ENCODE measurements at regions not wholly inside any gene's neighbourhood (a gene's known extent, or its start where the extent isn't known, plus 50 kb on each side); places are given as distances from the start of the nearest gene placed in this dataset.

- DNase-seq (ENCODE audit: low read depth in 3 of 3) = no peak
Observed at GRCh38 chr10:130866857-130867256, 444.7 kb downstream of the TCERG1L start.

DNA sequence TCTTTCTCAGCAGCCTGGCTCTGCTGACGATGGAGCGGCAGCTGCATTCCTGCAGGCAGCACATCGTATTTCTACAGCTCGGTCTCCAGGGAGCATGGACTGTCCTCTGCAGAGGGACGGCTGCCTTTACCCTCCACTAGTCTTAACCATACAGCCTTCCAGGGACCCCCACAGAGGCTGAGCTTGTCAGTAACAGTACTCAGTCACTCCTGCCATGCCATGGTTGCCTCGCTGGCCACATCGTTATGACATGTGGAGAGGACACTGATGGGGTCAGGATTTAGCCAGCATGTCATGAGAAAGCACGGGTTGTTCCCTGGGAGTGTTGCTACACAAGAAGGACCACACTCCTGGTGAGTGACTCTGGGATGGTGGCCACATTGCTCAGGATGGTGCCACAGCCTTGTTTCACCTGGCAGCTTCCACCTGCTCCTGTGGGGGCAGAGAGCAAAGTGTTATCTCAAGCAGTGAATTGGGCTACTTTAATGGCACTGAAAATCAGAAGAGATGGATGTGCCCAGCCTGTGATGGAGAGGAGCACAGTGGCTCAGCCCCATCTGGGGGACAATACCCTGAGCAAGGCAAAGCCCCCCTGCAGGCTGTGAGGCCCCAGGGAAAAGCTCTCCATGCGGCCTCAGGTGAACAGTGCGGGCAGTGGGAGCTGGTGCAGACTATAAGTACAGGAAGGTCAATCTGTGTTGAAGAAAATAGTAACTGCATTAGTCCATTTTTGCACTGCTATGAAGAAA is 443.9 kb downstream of the TCERG1L start:
- DNase-seq (ENCODE audit: low read depth in 3 of 3) = no peak

- DNase-seq (ENCODE audit: low read depth in 3 of 3) = no peak
Observed at GRCh38 chr10:130869179-130869841, 442.2 kb downstream of the TCERG1L start.

DNA sequence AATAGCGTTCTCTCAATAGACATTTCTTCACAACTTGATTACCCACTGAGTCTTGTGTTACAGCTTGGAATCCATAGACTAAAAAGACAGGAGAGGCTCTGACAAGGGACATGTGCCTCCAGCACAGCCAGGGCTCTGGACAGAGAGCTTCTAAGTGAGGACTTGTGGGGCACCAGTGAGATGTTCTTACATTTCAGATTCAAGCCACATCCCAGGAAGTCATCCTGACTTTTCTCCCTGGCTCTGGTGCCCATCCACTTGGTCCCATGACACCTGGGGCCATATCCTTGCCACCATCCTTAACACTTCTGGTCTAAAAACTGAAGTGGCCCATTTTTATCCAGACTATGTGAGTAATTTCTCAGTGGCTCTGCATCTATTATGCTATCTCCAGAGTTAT is 440.1 kb downstream of the TCERG1L start:
- DNase-seq (ENCODE audit: low read depth in 3 of 3) = no peak

DNA sequence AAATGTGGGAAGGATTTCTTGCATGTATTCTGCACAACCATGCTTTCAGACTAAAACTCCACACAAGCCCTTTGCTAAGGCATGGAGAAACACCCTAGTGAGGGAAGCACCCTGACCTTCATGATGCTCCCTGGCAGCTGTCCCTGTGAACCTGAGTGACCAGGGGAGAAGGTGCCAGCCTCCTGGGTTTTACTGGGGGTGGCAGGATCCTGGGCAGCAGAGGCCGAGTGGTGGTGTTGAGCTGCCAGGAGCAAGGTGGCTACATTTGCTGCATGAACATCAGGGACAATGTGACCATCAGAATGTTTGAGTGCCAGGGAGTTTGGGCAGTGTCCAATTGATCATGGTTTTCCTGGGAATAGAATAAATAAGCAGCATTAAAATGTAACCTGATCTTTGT is 437.9 kb downstream of the TCERG1L start:
- no peak for DNase-seq (ENCODE audit: low read depth in 3 of 3)

GRCh38 chr10:130875116-130875515 is 436.4 kb downstream of the TCERG1L start:
- DNase-seq (ENCODE audit: low read depth in 3 of 3) = no peak

GRCh38 chr10:130875897-130876472 is 435.5 kb downstream of the TCERG1L start:
- no peak for DNase-seq (ENCODE audit: low read depth in 3 of 3)

DNA sequence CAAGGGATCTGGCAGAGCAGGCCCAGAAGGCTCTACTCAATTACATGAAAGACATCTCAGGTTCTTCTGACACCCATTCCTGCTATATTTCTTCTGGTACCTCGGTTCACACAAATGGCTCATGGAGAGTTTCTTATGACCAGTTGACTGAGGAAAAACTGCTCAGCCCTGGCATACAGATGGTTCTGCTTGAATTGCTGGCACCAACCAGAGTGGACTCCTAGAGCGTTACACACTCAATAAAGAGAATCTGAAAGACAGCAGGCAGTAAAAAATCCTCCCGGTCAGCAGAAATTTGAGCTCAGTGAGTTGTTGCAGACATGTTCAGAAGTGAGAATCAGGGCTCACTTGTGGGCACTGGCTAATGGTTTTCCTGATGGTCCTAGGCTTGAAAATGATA is 434.4 kb downstream of the TCERG1L start:
- DNase-seq (ENCODE audit: low read depth in 3 of 3) = no peak

GRCh38 chr10:130878131-130878530 is 433.4 kb downstream of the TCERG1L start:
- no peak for DNase-seq (ENCODE audit: low read depth in 3 of 3)

GRCh38 chr10:130882906-130883305 is 428.6 kb downstream of the TCERG1L start:
- DNase-seq (ENCODE audit: low read depth in 3 of 3) = no peak

- DNase-seq (ENCODE audit: low read depth in 3 of 3) = no peak
Observed at GRCh38 chr10:130884456-130884855, 427.1 kb downstream of the TCERG1L start.

DNA sequence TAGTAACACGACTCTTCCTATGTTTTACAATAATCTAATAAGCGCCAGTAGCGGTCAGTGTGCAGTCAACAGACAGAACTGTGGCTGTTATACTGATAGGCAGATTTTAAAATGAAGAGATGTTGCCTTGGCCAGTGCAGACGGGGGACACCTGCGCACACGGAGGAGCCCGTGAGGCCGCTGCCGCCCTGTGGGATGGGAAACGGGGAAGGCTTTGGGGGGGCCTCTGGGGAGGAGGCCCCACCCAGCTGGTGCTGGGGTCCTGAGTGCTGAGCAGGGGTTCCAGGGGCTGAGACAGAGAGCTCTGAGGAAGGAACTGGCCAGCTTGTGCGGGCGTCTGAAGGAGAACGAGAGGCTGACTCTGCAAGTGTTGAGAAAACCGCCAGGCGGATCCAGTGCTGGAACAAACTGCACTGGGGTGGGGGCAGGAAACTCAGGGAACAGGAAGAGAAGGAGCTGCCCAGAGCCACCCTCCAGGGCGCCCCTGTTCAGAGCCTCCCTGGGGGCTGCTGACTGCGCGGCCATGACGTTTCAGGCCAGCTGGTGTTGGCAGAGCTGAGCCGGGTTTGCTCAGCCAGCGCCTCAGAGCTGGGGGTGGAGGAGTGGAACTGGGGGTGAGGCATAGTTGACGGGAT is 426.4 kb downstream of the TCERG1L start:
- no peak for DNase-seq (ENCODE audit: low read depth in 3 of 3)

GRCh38 chr10:130887170-130887569 is 424.4 kb downstream of the TCERG1L start:
- DNase-seq (ENCODE audit: low read depth in 3 of 3) = no peak

GRCh38 chr10:130888493-130888892 is 423.0 kb downstream of the TCERG1L start:
- no peak for DNase-seq (ENCODE audit: low read depth in 3 of 3)

DNA sequence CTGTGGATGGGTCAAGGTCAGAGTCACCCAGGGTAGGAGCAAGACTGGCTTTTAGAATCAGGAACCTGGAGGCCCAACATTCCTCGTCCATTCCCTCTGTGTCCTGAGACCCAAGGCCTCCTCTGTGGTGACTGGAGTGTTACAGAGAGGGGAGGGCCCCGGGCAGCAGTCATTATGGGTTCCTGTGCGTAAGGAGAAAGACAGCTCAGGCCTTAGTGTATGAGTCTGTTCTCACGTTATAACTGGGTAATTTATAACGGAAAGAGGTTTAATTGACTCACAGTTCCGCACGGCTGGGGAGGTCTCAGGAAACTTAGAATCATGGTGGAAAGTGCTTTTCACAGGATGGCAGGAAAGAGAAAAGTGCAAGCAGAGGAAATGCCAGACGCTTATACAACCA is 422.3 kb downstream of the TCERG1L start:
- no peak for DNase-seq (ENCODE audit: low read depth in 3 of 3)

DNA sequence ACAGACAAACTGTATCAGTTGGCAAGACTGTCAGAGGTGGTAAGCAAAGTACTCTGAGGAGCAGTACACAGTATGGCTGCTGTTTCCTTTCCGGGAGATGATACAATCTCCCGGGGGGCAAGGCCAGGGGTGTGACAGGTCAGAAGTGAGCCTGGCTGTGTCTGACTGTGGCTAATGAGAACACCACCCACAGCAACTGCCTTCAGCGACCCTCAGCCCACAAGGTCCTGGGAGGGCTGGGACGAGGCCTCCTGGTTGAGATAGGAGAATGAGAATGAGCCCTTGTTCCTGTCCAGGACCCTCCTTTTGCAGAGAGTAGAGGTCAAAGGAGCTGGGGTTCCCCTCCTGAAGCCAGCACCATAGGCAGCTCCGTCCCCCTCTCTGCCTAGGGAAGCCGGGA is 421.7 kb downstream of the TCERG1L start:
- DNase-seq (ENCODE audit: low read depth in 3 of 3) = no peak

DNA sequence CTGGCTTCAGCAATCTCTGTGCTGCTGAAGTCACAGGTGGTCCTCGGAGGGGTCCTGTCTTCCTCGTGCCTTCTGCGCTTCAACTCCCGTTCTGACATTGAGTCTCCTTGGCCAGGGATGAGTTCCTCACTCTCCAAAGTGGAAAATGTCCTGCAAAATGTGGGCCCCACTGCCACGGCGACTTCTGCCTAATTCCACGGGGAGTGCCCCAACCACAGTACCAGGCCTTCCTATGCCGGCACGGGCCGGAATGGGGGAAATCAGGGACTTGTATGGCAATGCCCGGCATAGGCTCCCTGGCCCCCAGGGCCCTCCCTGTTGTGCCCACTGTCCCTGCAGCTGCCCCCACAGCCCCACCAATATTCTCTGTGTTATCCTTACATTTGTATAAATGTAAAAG is 420.5 kb downstream of the TCERG1L start:
- no peak for DNase-seq (ENCODE audit: low read depth in 3 of 3)

DNA sequence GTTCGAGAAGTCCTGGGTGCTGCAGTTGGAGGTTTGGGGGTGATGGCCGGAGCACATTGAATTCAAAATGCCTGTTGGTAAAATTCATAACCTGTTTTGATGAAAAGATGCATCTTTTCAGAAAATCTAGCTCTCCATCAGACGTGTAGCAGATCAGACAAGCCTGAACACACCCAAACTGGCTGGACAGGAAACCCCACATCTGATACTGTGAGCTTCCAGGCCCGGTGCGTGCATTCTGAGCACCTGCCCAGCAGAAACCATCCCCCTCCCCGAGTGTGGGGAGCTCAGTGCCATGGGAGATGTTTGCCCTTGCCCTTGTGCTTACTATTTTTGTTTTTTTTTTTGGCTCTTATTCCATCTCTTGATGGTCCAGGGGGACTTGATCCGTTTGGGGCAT is 417.1 kb downstream of the TCERG1L start:
- no peak for DNase-seq (ENCODE audit: low read depth in 3 of 3)

DNA sequence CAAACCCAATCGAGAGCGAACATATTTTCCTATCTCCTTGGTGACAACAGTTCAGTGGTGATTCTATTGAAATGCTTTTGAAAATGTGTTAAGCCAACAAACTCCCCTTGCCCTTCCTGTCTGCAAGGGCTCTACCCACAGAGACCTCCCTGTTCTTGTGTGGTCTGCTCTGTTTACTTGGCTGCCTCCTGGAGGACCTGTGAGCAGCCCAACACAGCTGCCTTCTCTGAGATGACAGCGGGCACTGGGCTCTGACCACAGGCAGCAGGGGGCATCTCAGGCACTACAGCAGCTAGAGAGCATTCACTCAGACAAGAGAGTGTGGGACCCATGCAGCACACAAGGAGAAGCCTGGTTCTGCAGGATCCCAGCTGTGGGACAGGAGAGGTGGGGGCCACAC is 416.4 kb downstream of the TCERG1L start:
- no peak for DNase-seq (ENCODE audit: low read depth in 3 of 3)

DNA sequence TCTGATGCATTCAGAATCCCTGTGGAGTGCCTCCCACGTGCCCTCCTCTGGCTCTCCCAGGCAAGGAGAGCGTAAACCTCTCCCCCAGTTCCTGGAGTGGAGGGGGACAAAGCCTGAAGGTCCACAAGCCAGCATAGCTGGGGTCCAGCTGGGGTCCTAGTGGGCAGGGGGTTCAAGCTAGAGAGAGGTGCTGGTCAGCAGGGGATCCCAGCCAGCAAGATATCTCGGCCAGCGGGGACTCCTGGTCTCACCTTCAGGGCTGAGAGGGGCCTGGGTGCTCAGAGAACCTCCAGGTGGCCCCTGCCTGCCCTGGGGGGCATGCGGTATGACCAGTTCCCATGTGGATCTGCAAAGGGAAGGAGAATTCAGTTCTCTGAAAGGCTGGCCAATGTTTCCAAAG is 413.7 kb downstream of the TCERG1L start:
- no peak for DNase-seq (ENCODE audit: low read depth in 3 of 3)

DNA sequence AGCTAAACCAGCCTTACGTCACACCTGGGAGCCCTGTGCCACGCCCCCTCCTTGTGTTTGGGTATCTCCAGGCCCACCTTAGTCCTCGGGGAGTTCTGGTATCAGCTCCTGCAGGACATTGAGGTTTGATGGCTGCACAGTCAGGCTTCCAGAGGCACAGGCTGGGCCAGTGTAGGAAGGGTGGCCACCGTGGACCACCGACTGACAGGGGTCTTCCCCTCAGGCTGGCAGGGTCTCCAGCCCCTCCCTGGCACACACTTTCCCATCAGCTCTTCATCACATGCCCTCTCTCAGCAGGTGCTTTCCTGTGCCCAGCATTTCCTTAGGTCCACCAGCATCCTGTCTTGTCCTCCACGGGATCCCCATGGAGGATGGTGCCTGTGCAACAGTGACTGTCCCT is 413.1 kb downstream of the TCERG1L start:
- DNase-seq (ENCODE audit: low read depth in 3 of 3) = no peak

DNA sequence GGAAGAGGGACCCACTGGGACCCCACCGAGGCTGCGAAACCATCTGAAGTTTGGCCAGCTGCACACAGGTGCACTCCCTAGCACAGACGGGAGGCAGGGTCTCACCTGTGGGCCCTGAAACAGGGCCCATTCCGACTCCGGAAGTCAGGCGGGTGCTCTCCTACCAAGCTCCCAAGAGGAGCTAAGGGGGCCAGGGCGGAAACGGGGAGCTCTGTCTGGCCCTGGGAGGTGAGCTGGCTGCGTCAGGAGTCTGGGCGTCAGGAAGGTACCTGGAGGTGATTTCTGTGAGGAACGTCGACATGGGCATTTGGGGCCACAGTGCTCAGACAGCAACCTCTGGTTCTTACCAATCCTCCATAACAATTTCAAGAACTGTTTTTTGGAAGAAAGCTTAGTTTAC is 411.7 kb downstream of the TCERG1L start:
- no peak for DNase-seq (ENCODE audit: low read depth in 3 of 3)

Measured in stimulated activated CD4-positive, alpha-beta T cell treated with anti-CD3 and anti-CD28 coated beads, TNF-alpha, amount 100 ng/mL, for 48 hours (primary cell).